A673 (cell line): ENCODE measurements at regions not wholly inside any gene's neighbourhood (a gene's known extent, or its start where the extent isn't known, plus 50 kb on each side); places are given as distances from the start of the nearest gene placed in this dataset.

ENCODE experiments used
- EZH2 ChIP-seq: fragments of 200-600 bp; sonication (generic); IDR thresholded peaks from 2 replicates; pipeline ENCODE4 v1.6.1; 2017; ENCODE audit warnings: borderline replicate concordance, low read depth, mild to moderate bottlenecking, mixed read lengths, antibody characterized with exemption, low read length; ENCODE audit not compliant: poor library complexity, severe bottlenecking
- TF ChIP-seq, protein P1 (sequence below): fragments of 300-800, 200-600 bp; sonication (generic); conservative IDR thresholded peaks from 2 replicates; pipeline ENCODE4 v1.5.1; 2017; ENCODE audit warnings: low read depth, mild to moderate bottlenecking, antibody characterized with exemption, low read length, moderate library complexity, mixed read lengths

DNA sequence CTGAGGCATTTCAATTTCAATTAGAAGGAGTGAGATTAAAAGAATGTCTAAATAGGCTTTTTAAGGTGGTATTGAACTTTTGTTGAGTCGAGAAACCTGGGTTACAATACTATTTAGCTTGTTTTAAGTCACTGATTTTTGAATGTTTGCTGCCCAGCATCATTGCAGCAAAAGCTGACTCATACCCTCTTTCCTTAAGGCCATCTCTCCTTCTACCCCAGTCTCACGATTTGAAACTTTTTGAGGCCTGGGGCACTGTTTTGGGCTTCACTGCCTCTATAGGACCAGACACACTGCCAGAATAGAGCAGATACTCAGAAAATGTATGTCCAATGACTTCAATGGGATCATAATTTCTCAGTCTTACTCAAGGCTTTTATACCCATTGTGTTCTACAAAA, 319.6 kb upstream of the TGFBR2 start:
- TF ChIP-seq, protein P1, sequence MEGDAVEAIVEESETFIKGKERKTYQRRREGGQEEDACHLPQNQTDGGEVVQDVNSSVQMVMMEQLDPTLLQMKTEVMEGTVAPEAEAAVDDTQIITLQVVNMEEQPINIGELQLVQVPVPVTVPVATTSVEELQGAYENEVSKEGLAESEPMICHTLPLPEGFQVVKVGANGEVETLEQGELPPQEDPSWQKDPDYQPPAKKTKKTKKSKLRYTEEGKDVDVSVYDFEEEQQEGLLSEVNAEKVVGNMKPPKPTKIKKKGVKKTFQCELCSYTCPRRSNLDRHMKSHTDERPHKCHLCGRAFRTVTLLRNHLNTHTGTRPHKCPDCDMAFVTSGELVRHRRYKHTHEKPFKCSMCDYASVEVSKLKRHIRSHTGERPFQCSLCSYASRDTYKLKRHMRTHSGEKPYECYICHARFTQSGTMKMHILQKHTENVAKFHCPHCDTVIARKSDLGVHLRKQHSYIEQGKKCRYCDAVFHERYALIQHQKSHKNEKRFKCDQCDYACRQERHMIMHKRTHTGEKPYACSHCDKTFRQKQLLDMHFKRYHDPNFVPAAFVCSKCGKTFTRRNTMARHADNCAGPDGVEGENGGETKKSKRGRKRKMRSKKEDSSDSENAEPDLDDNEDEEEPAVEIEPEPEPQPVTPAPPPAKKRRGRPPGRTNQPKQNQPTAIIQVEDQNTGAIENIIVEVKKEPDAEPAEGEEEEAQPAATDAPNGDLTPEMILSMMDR: no peak
- no peak for TF ChIP-seq EZH2
